Activated T-cell treated with anti-CD3 and anti-CD28 coated beads, Interleukin-2, amount 50 U/mL, for 24 hours (primary cell): ENCODE measurements at regions not wholly inside any gene's neighbourhood (a gene's known extent, or its start where the extent isn't known, plus 50 kb on each side); places are given as distances from the start of the nearest gene placed in this dataset.
"Not testable (repeated sequence)": the region's sequence is repeated elsewhere in the genome, so short reads cannot be mapped to it uniquely, and the experiment has no call there.

Experiments
- DNase-seq: peaks from one replicate; pipeline ENCODE4 v3.0.0-alpha.2; 2020
- H3K27ac Mint-ChIP-seq: 2 replicates; pipeline ENCODE4 v1.8.0; 2020; ENCODE audit warnings: mild to moderate bottlenecking, mixed read lengths
- H3K27me3 Mint-ChIP-seq: 2 replicates; pipeline ENCODE4 v1.8.0; 2020; ENCODE audit warnings: mixed read lengths
- H3K36me3 Mint-ChIP-seq: 2 replicates; pipeline ENCODE4 v1.8.0; 2020; ENCODE audit warnings: low read depth, mixed read lengths
- H3K4me1 Mint-ChIP-seq: 2 replicates; pipeline ENCODE4 v1.8.0; 2020; ENCODE audit warnings: low read depth, mixed read lengths
- H3K4me3 Mint-ChIP-seq: 2 replicates; pipeline ENCODE4 v1.8.0; 2020; ENCODE audit warnings: mild to moderate bottlenecking, moderate library complexity, mixed read lengths
- H3K9me3 Mint-ChIP-seq: 2 replicates; pipeline ENCODE4 v1.8.0; 2020; ENCODE audit warnings: mixed read lengths

DNA sequence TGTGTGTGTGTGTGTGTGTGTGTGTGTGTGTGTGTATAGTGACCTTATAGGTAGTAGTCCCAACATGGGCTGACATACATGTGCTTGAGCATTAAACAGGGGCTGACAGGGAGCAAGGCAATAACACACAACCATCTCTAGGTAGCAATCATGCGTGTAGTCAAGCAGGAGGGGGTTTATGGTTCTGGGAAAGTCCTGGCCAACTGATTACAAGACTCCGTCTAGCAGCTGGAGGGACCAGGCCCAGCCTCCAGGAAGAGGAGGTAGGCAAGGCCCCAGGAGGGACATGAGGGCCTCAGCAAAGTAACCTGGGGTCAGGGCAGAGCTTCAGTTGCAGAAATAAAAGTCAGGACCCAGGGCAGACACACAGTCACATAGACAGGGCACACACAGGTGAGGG, 60.6 kb upstream of the E2F3 start:
- H3K27me3 Mint-ChIP-seq: no peaks in the 10 kb centered on the region
- peaks cover 16% of the 10 kb centered on the region for H3K4me1 Mint-ChIP-seq
- no peaks in the 10 kb centered on the region for H3K9me3 Mint-ChIP-seq
- H3K27ac Mint-ChIP-seq: no peak overlapping the region
- no peak overlapping the region for H3K4me3 Mint-ChIP-seq
- H3K36me3 Mint-ChIP-seq: no peaks in the 10 kb centered on the region
- DNase-seq: no peak

- H3K4me3 Mint-ChIP-seq: no peak overlapping the region
- H3K27ac Mint-ChIP-seq: no peak overlapping the region
Observed at GRCh38 chr6:20341564-20341963, 60.1 kb upstream of the E2F3 start.

GRCh38 chr6:20346948-20347347, 54.7 kb upstream of the E2F3 start:
- not testable (repeated sequence) for H3K9me3 Mint-ChIP-seq, DNase-seq, H3K27me3 Mint-ChIP-seq, H3K36me3 Mint-ChIP-seq, H3K27ac Mint-ChIP-seq, H3K4me3 Mint-ChIP-seq
- H3K4me1 Mint-ChIP-seq: peaks cover 10% of the 10 kb centered on the region

More at GRCh38 chr6:20341564-20341963, 60.1 kb upstream of the E2F3 start:
- H3K4me1 Mint-ChIP-seq: peaks cover 11% of the 10 kb centered on the region
- DNase-seq: no peak
- H3K36me3 Mint-ChIP-seq: no peaks in the 10 kb centered on the region
- H3K27me3 Mint-ChIP-seq: no peaks in the 10 kb centered on the region
- H3K9me3 Mint-ChIP-seq: no peaks in the 10 kb centered on the region

DNA sequence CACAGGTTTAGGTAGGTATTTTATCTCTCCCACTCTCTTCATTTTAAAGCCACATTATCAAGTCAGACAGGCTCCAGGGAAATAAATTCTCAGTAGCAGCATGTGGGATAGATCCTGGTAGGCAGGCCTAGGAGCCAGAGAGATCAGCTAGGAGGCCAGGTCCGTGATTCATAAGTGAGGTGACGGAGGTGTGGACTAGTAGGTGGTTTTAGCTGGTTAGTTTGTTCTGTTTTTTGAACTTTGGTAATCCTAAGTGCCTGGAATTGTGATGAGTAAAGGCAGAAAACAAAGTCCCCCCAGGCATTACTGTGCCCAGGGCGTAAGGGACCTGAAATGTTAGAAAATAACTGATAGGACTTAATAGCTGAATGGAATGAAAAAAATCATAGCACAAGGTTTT, 53.6 kb upstream of the E2F3 start:
- H3K4me1 Mint-ChIP-seq: peaks cover 12% of the 10 kb centered on the region

GRCh38 chr6:20349225-20349624, 52.5 kb upstream of the E2F3 start:
- DNase-seq: no peak
- Mint-ChIP-seq H3K4me1 (peaks cover 12% of the 10 kb centered on the region), H3K27me3 (no peaks in the 10 kb centered on the region), H3K9me3 (peaks cover 10% of the 10 kb centered on the region), H3K4me3 (no peak overlapping the region), H3K27ac (no peak overlapping the region), H3K36me3 (peaks cover 2% of the 10 kb centered on the region)

More for the DNA sequence above, 53.6 kb upstream of the E2F3 start:
- DNase-seq: no peak
- no peaks in the 10 kb centered on the region for H3K27me3 Mint-ChIP-seq
- peaks cover 3% of the 10 kb centered on the region for H3K9me3 Mint-ChIP-seq
- H3K27ac Mint-ChIP-seq: no peak overlapping the region
- H3K4me3 Mint-ChIP-seq: no peak overlapping the region
- H3K36me3 Mint-ChIP-seq: no peaks in the 10 kb centered on the region

- peaks cover 2% of the 10 kb centered on the region for H3K36me3 Mint-ChIP-seq
- DNase-seq: no peak
- H3K4me1 Mint-ChIP-seq: peaks cover 12% of the 10 kb centered on the region
- H3K9me3 Mint-ChIP-seq: peaks cover 10% of the 10 kb centered on the region
- no peaks in the 10 kb centered on the region for H3K27me3 Mint-ChIP-seq
- no peak overlapping the region for H3K27ac Mint-ChIP-seq
- H3K4me3 Mint-ChIP-seq: no peak overlapping the region
Observed at GRCh38 chr6:20350215-20350614, 51.5 kb upstream of the E2F3 start.

DNA sequence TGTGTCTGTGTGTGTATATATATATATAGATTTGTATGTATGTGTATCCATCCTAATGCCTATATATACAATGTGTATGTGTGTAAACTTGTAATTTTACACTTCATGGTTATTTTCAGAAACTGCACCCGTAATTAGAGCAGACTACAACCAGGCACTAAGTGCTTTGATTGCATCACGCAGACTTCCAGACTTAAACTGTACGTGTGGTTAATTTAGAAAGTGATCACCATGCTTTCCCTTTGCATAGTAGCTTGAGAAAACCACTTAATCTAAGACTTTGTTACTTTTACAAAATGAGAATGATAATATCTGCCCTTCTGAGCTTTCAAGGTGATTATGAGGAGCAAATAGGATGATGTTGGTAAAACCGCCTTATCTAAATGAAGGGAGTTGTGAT, 50.1 kb upstream of the E2F3 start:
- Mint-ChIP-seq H3K4me3 (no peak overlapping the region), H3K4me1 (peaks cover 12% of the 10 kb centered on the region), H3K27ac (no peak overlapping the region), H3K27me3 (no peaks in the 10 kb centered on the region), H3K36me3 (peaks cover 2% of the 10 kb centered on the region), H3K9me3 (peaks cover 10% of the 10 kb centered on the region)
- DNase-seq: no peak
